Activated B cell treated with CpG ODN at 0.5 μM for 24 hours (primary cell): ENCODE measurements at regions not wholly inside any gene's neighbourhood (a gene's known extent, or its start where the extent isn't known, plus 50 kb on each side); places are given as distances from the start of the nearest gene placed in this dataset.
A peak's percentile ranks its signal among the peaks of the same experiment; 100 is the strongest.

Source experiments
- ATAC-seq: fragments of 200-7000 bp; cut with Tn5 transposase; one replicate; pipeline ENCODE4 v1.10.0; 2021; ENCODE audit warnings: low read depth, mild to moderate bottlenecking, moderate library complexity
- CTCF ChIA-PET: fragments of 350-600 bp; sonication (Branson Sonifier 250); formaldehyde crosslinking; loops from one replicate; lab custom pipeline; 2021; ENCODE audit warnings: antibody characterized with exemption; lab: Charles Lee
- POLR2A ChIA-PET: fragments of 350-600 bp; sonication (Branson Sonifier 250); formaldehyde crosslinking; loops from one replicate; lab custom pipeline; 2021; ENCODE audit warnings: antibody characterized with exemption; lab: Charles Lee
- DNase-seq: peaks from one replicate; pipeline ENCODE4 v3.0.0; 2022
- H3K27ac Mint-ChIP-seq: one replicate; pipeline ENCODE4 v1.8.0; 2020; ENCODE audit warnings: mixed read lengths
- H3K27me3 Mint-ChIP-seq: one replicate; pipeline ENCODE4 v1.8.0; 2021; ENCODE audit warnings: mixed read lengths
- H3K36me3 Mint-ChIP-seq: one replicate; pipeline ENCODE4 v1.8.0; 2021; ENCODE audit warnings: low read depth, mixed read lengths
- H3K4me1 Mint-ChIP-seq: one replicate; pipeline ENCODE4 v1.8.0; 2021; ENCODE audit warnings: mixed read lengths
- H3K4me3 Mint-ChIP-seq: one replicate; pipeline ENCODE4 v1.8.0; 2020; ENCODE audit warnings: mild to moderate bottlenecking, mixed read lengths
- H3K9me3 Mint-ChIP-seq: one replicate; pipeline ENCODE4 v1.8.0; 2020; ENCODE audit warnings: mixed read lengths
- CTCF ChIP-seq: fragments of 200-600 bp; IDR thresholded peaks from one replicate; pipeline ENCODE4 v1.8.0; 2022; ENCODE audit warnings: antibody characterized with exemption, mild to moderate bottlenecking
- intact Hi-C: fragments of 100-400 bp; cut with micrococcal nuclease; formaldehyde crosslinking; loops from one replicate; pipeline ENCODE4 v1.15.1; 2024

- Mint-ChIP-seq H3K9me3 (no peaks in the 10 kb centered on the region), H3K27ac (no peak overlapping the region), H3K36me3 (no peaks in the 10 kb centered on the region), H3K4me3 (peak overlapping the region; percentile 50), H3K4me1 (peaks cover 37% of the 10 kb centered on the region), H3K27me3 (no peaks in the 10 kb centered on the region)
- ATAC-seq, result no peak
- POLR2A ChIA-PET, result interaction anchor here (1.1 to 2.3 kb wide), 3 partner anchors 11 to 44 kb away, joined by 4 to 12 read pairs (median 9); no protein-coding TSS in a partner anchor
- intact Hi-C loops, result loop anchor here (5.0 kb wide), 2 partner anchors 126 to 259 kb away; partner anchors contain the start of gene NFIL3
- CTCF ChIA-PET, result no interaction called here
- DNase-seq, result no peak
- no peak for TF ChIP-seq CTCF
Observed at GRCh38 chr9:91163444-91163772, 198.3 kb downstream of the AUH start.

- intact Hi-C loops, result loop anchor here (1.0 to 5.0 kb wide), 6 partner anchors 13 to 258 kb away; partner anchors contain the start of gene NFIL3
- peak; percentile 45 for DNase-seq
- ATAC-seq, result peak; percentile 95
Observed at GRCh38 chr9:91163773-91164471, 197.8 kb downstream of the AUH start.

More at GRCh38 chr9:91163773-91164471, 197.8 kb downstream of the AUH start:
- no peak for TF ChIP-seq CTCF
- Mint-ChIP-seq H3K9me3 (no peaks in the 10 kb centered on the region), H3K4me1 (peaks cover 37% of the 10 kb centered on the region), H3K36me3 (no peaks in the 10 kb centered on the region), H3K4me3 (peak overlapping the region; percentile 50), H3K27me3 (no peaks in the 10 kb centered on the region), H3K27ac (peak overlapping the region; percentile 65)
- POLR2A ChIA-PET, result interaction anchor here (0.9 to 2.3 kb wide), 5 partner anchors 11 to 44 kb away, joined by 3 to 12 read pairs (median 5); no protein-coding TSS in a partner anchor
- CTCF ChIA-PET, result interaction anchor here (1.4 kb wide), 1 partner anchor 92 kb away, joined by 4 read pairs; no protein-coding TSS in a partner anchor
